IPS-20b (cell line): ENCODE measurements at regions not wholly inside any gene's neighbourhood (a gene's known extent, or its start where the extent isn't known, plus 50 kb on each side); places are given as distances from the start of the nearest gene placed in this dataset.

Experiments used
- H3K27ac ChIP-seq: one replicate; pipeline ENCODE4 v1.5.1; 2013; ENCODE audit warnings: low read length
- H3K27me3 ChIP-seq: 2 replicates; pipeline ENCODE4 v1.6.1; 2013; ENCODE audit warnings: mild to moderate bottlenecking, low read length, inconsistent platforms; ENCODE audit not compliant: insufficient read depth
- H3K36me3 ChIP-seq: 2 replicates; pipeline ENCODE4 v1.6.1; 2013; ENCODE audit warnings: low read depth, mild to moderate bottlenecking, inconsistent platforms, low read length, moderate library complexity; ENCODE audit not compliant: insufficient read depth
- H3K4me1 ChIP-seq: 2 replicates; pipeline ENCODE4 v1.6.1; 2013; ENCODE audit warnings: mild to moderate bottlenecking, control low read depth, inconsistent platforms, low read length, moderate library complexity; ENCODE audit not compliant: insufficient read depth
- H3K4me3 ChIP-seq: 2 replicates; pipeline ENCODE4 v1.5.1; 2013; ENCODE audit warnings: mild to moderate bottlenecking, low read length, inconsistent platforms
- H3K9ac ChIP-seq: 2 replicates; pipeline ENCODE4 v1.6.1; 2013; ENCODE audit warnings: low read depth, mild to moderate bottlenecking, inconsistent platforms, low read length, moderate library complexity
- H3K9me3 ChIP-seq: 2 replicates; pipeline ENCODE4 v1.6.1; 2013; ENCODE audit warnings: mild to moderate bottlenecking, low read depth, low read length, inconsistent platforms; ENCODE audit not compliant: insufficient read depth

- no peak overlapping the region for H3K4me3 ChIP-seq
- H3K27ac ChIP-seq = no peak overlapping the region
- peaks cover 3% of the 10 kb centered on the region for H3K27me3 ChIP-seq
- no peaks in the 10 kb centered on the region for H3K36me3 ChIP-seq
- no peak overlapping the region for H3K9ac ChIP-seq
- peaks cover 2% of the 10 kb centered on the region; the same call in 1 of the 2 replicates for H3K9me3 ChIP-seq
- H3K4me1 ChIP-seq = peaks cover 19% of the 10 kb centered on the region
Observed at GRCh38 chr1:4033129-4033676, 133.1 kb upstream of the C1orf174 start.

GRCh38 chr1:4033713-4034112 lies 133.6 kb upstream of the C1orf174 start:
- Histone ChIP-seq H3K4me3 (peak overlapping the region; percentile 34; the same call in 1 of the 2 replicates), H3K27me3 (peaks cover under 1% of the 10 kb centered on the region; the same call in 1 of the 2 replicates), H3K9me3 (peaks cover 2% of the 10 kb centered on the region; the same call in 1 of the 2 replicates), H3K4me1 (peaks cover 19% of the 10 kb centered on the region), H3K27ac (peak overlapping the region; percentile 65), H3K9ac (peak overlapping the region; percentile 48; the same call in 1 of the 2 replicates), H3K36me3 (no peaks in the 10 kb centered on the region)

GRCh38 chr1:4034318-4034887 lies 134.3 kb upstream of the C1orf174 start:
- Histone ChIP-seq H3K36me3 (no peaks in the 10 kb centered on the region), H3K4me1 (peaks cover 19% of the 10 kb centered on the region), H3K9me3 (peaks cover 5% of the 10 kb centered on the region), H3K4me3 (peak overlapping the region; percentile 34; the same call in 1 of the 2 replicates), H3K27ac (no peak overlapping the region), H3K27me3 (no peaks in the 10 kb centered on the region; the same call in 1 of the 2 replicates), H3K9ac (peak overlapping the region; percentile 48; the same call in 1 of the 2 replicates)

- Histone ChIP-seq H3K4me3 (no peak overlapping the region), H3K9ac (no peak overlapping the region), H3K4me1 (peaks cover 3% of the 10 kb centered on the region; the same call in 1 of the 2 replicates), H3K36me3 (no peaks in the 10 kb centered on the region), H3K9me3 (peaks cover under 1% of the 10 kb centered on the region; the same call in 1 of the 2 replicates), H3K27ac (no peak overlapping the region), H3K27me3 (no peaks in the 10 kb centered on the region)
Observed at GRCh38 chr1:4044967-4045366, 144.9 kb upstream of the C1orf174 start.

GRCh38 chr1:4045397-4046010 lies 145.4 kb upstream of the C1orf174 start:
- Histone ChIP-seq H3K9ac (no peak overlapping the region), H3K4me1 (peaks cover 3% of the 10 kb centered on the region; the same call in 1 of the 2 replicates), H3K9me3 (no peaks in the 10 kb centered on the region), H3K27ac (no peak overlapping the region), H3K36me3 (no peaks in the 10 kb centered on the region), H3K27me3 (no peaks in the 10 kb centered on the region), H3K4me3 (no peak overlapping the region)

GRCh38 chr1:4046836-4047461 lies 146.9 kb upstream of the C1orf174 start:
- Histone ChIP-seq H3K36me3 (no peaks in the 10 kb centered on the region), H3K9me3 (no peaks in the 10 kb centered on the region), H3K27me3 (no peaks in the 10 kb centered on the region), H3K27ac (no peak overlapping the region), H3K4me1 (peaks cover 3% of the 10 kb centered on the region; the same call in 1 of the 2 replicates), H3K4me3 (no peak overlapping the region), H3K9ac (no peak overlapping the region)

- H3K36me3 ChIP-seq = no peaks in the 10 kb centered on the region
- no peaks in the 10 kb centered on the region for H3K9me3 ChIP-seq
- H3K27ac ChIP-seq = no peak overlapping the region
- no peaks in the 10 kb centered on the region for H3K27me3 ChIP-seq
- no peak overlapping the region for H3K9ac ChIP-seq
- no peak overlapping the region for H3K4me3 ChIP-seq
- peaks cover 3% of the 10 kb centered on the region; the same call in 1 of the 2 replicates for H3K4me1 ChIP-seq
Observed at GRCh38 chr1:4047666-4048065, 147.6 kb upstream of the C1orf174 start.

GRCh38 chr1:4048076-4048475 lies 148.0 kb upstream of the C1orf174 start:
- Histone ChIP-seq H3K9ac (no peak overlapping the region), H3K27me3 (no peaks in the 10 kb centered on the region), H3K27ac (no peak overlapping the region), H3K4me1 (peaks cover 3% of the 10 kb centered on the region; the same call in 1 of the 2 replicates), H3K4me3 (no peak overlapping the region), H3K36me3 (no peaks in the 10 kb centered on the region), H3K9me3 (no peaks in the 10 kb centered on the region)

- no peaks in the 10 kb centered on the region for H3K36me3 ChIP-seq
- H3K27me3 ChIP-seq = no peaks in the 10 kb centered on the region
- H3K4me3 ChIP-seq = no peak overlapping the region
- no peaks in the 10 kb centered on the region for H3K9me3 ChIP-seq
- no peak overlapping the region for H3K27ac ChIP-seq
- no peak overlapping the region for H3K9ac ChIP-seq
- peaks cover 3% of the 10 kb centered on the region; the same call in 1 of the 2 replicates for H3K4me1 ChIP-seq
Observed at GRCh38 chr1:4048921-4049320, 148.8 kb upstream of the C1orf174 start.

- Histone ChIP-seq H3K27me3 (no peaks in the 10 kb centered on the region), H3K9ac (no peak overlapping the region), H3K27ac (no peak overlapping the region), H3K36me3 (no peaks in the 10 kb centered on the region), H3K4me1 (peaks cover 3% of the 10 kb centered on the region; the same call in 1 of the 2 replicates), H3K4me3 (no peak overlapping the region), H3K9me3 (no peaks in the 10 kb centered on the region)
Observed at GRCh38 chr1:4050998-4051397, 150.9 kb upstream of the C1orf174 start.

- Histone ChIP-seq H3K36me3 (no peaks in the 10 kb centered on the region), H3K9ac (no peak overlapping the region), H3K4me3 (no peak overlapping the region), H3K27ac (no peak overlapping the region), H3K9me3 (no peaks in the 10 kb centered on the region), H3K4me1 (no peaks in the 10 kb centered on the region), H3K27me3 (no peaks in the 10 kb centered on the region)
Observed at GRCh38 chr1:4052657-4053056, 152.6 kb upstream of the C1orf174 start.
